AG09309 (cell line): ENCODE measurements at regions not wholly inside any gene's neighbourhood (a gene's known extent, or its start where the extent isn't known, plus 50 kb on each side); places are given as distances from the start of the nearest gene placed in this dataset.
A peak's percentile ranks its signal among the peaks of the same experiment; 100 is the strongest.

Source experiments
- DNase-seq: peaks from one replicate; pipeline ENCODE4 v3.0.0-alpha.2; 2010; ENCODE audit warnings: low read depth
- H3K4me3 ChIP-seq: 2 replicates; pipeline ENCODE4 v1.5.1; 2011; ENCODE audit warnings: mild to moderate bottlenecking, low read depth, low read length, moderate library complexity; ENCODE audit not compliant: control insufficient read depth
- TF ChIP-seq, protein P1 (sequence below): IDR thresholded peaks from 2 replicates; pipeline ENCODE4 v1.5.1; 2011; ENCODE audit warnings: mild to moderate bottlenecking, low read depth, low read length, inconsistent platforms; ENCODE audit not compliant: insufficient read depth, control insufficient read depth; ENCODE audit errors: missing control alignments

DNA sequence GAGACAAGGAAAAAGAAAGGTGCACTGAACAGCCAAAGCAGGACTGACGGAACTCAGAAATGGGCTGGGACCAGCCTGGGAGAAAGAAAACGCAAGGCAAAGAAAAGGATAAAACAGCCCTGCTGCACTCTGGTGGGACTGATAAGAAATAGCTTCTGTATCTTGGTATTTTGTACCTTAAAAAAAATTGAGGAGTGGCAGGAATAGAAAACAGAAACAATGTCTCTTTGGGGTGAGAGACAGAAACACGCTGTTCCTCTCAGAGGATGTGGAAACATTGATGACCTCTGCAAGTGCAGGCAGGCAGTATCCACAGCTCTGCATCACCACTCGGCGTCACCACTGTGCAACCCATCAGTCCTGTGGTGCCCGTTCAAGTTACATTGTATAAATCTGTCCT, 152.5 kb upstream of the SPRY1 start:
- no peak overlapping the region for H3K4me3 ChIP-seq
- TF ChIP-seq, protein P1, sequence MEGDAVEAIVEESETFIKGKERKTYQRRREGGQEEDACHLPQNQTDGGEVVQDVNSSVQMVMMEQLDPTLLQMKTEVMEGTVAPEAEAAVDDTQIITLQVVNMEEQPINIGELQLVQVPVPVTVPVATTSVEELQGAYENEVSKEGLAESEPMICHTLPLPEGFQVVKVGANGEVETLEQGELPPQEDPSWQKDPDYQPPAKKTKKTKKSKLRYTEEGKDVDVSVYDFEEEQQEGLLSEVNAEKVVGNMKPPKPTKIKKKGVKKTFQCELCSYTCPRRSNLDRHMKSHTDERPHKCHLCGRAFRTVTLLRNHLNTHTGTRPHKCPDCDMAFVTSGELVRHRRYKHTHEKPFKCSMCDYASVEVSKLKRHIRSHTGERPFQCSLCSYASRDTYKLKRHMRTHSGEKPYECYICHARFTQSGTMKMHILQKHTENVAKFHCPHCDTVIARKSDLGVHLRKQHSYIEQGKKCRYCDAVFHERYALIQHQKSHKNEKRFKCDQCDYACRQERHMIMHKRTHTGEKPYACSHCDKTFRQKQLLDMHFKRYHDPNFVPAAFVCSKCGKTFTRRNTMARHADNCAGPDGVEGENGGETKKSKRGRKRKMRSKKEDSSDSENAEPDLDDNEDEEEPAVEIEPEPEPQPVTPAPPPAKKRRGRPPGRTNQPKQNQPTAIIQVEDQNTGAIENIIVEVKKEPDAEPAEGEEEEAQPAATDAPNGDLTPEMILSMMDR, result no peak
- DNase-seq, result no peak

DNA sequence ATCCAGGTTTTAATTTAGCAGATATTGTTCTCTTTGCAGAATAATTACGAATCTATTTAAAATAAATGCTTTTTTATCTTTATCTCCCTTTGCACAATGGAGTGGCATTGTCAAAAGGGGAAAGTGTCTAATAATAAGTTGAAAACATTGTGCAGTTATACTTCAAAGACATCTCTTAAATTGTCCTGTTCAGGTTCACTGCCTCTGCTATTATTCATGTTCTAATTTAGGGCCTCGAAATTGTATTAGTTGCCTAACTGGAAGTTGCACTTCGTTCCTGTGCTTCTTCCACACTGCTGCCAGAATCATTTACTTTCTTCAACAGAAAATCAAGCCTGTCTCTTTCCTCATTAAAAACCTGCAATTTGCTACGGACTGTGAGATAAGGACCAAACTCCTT, 150.5 kb upstream of the SPRY1 start:
- no peak overlapping the region for H3K4me3 ChIP-seq
- TF ChIP-seq, protein P1, result no peak
- no peak for DNase-seq

DNA sequence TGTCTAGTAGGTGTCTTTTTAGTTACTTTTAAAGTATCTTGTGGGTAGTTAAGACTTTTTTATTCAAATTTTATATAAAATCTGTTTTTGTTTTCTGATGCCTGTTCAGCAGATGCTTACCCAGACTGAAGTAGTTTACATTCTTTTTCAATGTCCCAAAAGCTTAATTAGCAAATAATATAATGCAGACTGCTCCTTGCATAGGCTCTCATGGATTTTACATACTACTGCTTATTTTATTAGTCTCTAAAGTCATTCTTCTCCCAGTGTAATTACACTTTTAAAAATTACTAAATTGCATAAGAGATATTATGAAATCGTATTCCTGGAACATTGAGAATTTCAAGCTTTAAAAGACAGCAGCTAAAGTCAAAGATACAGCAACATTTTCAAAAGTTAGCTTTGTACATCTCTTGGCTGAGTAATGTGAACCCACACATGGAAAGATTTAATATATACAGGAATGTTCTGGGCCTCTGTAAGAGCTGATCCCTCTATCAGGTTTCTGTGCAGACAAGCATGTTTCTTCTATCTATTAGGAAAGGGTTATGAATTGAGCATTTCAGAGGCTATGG, 148.4 kb upstream of the SPRY1 start:
- no peak overlapping the region for H3K4me3 ChIP-seq
- TF ChIP-seq, protein P1, result no peak
- peak; percentile 42 for DNase-seq

DNA sequence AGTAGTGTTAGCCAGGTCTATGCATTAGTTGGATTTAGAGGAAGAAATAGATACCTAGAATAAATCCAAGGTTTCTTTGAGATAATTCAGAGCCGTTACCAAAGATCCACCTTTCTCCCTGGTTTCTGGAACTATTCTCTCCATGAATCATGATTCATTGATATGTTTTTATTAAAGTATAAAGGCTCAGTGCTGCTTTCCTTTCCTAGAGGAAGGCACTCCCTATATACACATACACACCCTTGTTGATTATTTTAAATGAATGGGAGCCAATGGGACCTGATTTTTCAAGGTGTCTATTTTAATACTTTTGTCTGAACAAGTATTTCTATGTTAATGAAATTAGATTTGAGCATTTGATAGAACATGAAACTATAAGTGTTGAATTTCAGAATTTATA, 146.8 kb upstream of the SPRY1 start:
- no peak for DNase-seq
- TF ChIP-seq, protein P1, result no peak
- H3K4me3 ChIP-seq, result no peak overlapping the region

DNA sequence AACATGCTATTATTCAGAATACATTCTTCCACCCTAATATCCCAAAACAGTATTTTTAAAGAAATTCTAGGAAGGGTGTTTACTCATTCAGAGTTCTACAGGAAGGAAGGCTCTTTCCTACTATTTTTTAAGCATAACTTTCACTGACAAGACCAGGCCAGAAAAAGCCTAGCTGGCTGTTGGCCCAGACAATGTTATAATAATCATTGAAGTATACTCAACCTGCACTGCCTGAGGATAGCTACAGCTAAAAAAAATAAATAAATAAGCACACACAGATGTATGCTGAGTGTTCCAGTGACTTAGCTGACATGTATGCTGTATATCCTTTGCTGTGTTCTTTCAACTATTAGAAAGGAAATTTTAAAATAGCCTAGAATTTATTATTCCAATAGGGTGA, 145.8 kb upstream of the SPRY1 start:
- no peak overlapping the region for H3K4me3 ChIP-seq
- TF ChIP-seq, protein P1, result no peak
- no peak for DNase-seq

DNA sequence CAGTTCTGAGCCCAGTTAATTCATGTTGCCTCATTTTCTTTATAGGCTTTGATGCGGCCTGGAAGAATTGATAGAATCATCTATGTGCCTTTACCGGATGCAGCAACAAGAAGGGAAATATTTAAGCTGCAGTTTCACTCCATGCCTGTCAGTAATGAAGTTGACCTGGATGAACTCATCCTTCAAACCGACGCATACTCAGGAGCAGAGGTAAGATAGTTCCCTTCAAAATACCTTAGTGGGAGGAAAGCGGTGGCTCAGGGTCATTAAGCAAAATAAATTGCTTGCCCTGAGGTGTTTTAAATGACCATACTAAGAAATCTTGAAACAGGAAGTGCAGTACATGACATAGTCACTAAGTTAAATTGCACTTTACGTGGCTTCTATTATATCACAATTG, 140.6 kb upstream of the SPRY1 start:
- H3K4me3 ChIP-seq, result no peak overlapping the region
- DNase-seq, result no peak
- TF ChIP-seq, protein P1, result no peak

DNA sequence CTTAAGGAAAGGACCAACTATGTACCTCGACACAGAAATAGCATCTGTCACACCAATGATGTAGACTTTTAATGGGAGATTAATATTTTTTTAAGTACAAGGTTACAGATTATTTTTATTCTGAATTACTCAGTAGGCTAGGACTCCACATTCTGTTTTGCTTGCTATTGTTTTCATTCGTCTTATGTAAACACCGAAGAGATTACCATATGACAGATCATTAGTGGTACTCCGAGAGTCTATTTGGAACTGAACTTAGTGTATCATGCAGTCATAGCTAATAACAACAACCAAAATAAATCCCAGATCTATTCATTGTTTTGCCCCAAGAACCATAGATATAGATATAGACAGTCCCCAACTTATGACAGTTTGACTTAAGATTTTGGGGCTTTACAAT, 139.7 kb upstream of the SPRY1 start:
- no peak for DNase-seq
- TF ChIP-seq, protein P1, result no peak
- no peak overlapping the region for H3K4me3 ChIP-seq
